ENCODE measurements at regions not wholly inside any gene's neighbourhood (a gene's known extent, or its start where the extent isn't known, plus 50 kb on each side); places are given as distances from the start of the nearest gene placed in this dataset.

GRCh38 chr4:36502350-36502749 lies 220.9 kb downstream of the DTHD1 start:
- H3K4me1 ChIP-seq: no peaks in the 10 kb centered on the region
- TF ChIP-seq POLR2A (IDR thresholded peaks at IDR 0.05) (no peak), POLR2AphosphoS5 (IDR thresholded peaks at IDR 0.05; ENCODE audit: insufficient read depth in 1 of 2, low read depth in 1 of 2) (no peak)

GRCh38 chr4:36508394-36508793 lies 227.0 kb downstream of the DTHD1 start:
- Histone ChIP-seq H3K27ac (no peak overlapping the region), H3K4me1 (no peaks in the 10 kb centered on the region), H3K9me3 (no peaks in the 10 kb centered on the region), H3K27me3 (no peaks in the 10 kb centered on the region), H3K4me3 (no peak overlapping the region), H3K36me3 (no peaks in the 10 kb centered on the region)
- intact Hi-C loops (cut with DNase I): no loop called here
- DNase-seq (ENCODE audit: extremely low spot score in 2 of 2): no peak
- TF ChIP-seq POLR2A (IDR thresholded peaks at IDR 0.05) (no peak), POLR2AphosphoS5 (IDR thresholded peaks at IDR 0.05; ENCODE audit: insufficient read depth in 1 of 2, low read depth in 1 of 2) (no peak), CTCF (IDR thresholded peaks at IDR 0.05) (no peak)

More at GRCh38 chr4:36502350-36502749, 220.9 kb downstream of the DTHD1 start:
- H3K4me3 ChIP-seq: no peak overlapping the region
- no peak overlapping the region for H3K27ac ChIP-seq
- intact Hi-C loops (cut with DNase I): no loop called here
- no peaks in the 10 kb centered on the region for H3K27me3 ChIP-seq
- no peaks in the 10 kb centered on the region for H3K9me3 ChIP-seq
- H3K36me3 ChIP-seq: no peaks in the 10 kb centered on the region
- DNase-seq (ENCODE audit: extremely low spot score in 2 of 2): no peak

- H3K27me3 ChIP-seq: no peaks in the 10 kb centered on the region
- H3K4me1 ChIP-seq: no peaks in the 10 kb centered on the region
- no peak for DNase-seq (ENCODE audit: extremely low spot score in 2 of 2)
- intact Hi-C loops (cut with DNase I): no loop called here
- H3K9me3 ChIP-seq: no peaks in the 10 kb centered on the region
- no peaks in the 10 kb centered on the region for H3K36me3 ChIP-seq
- no peak overlapping the region for H3K27ac ChIP-seq
- no peak overlapping the region for H3K4me3 ChIP-seq
- no peak for TF ChIP-seq CTCF (IDR thresholded peaks at IDR 0.05)
Observed at GRCh38 chr4:36509845-36510244, 228.4 kb downstream of the DTHD1 start.

GRCh38 chr4:36511785-36512184 lies 230.4 kb downstream of the DTHD1 start:
- TF ChIP-seq POLR2AphosphoS5 (IDR thresholded peaks at IDR 0.05; ENCODE audit: insufficient read depth in 1 of 2, low read depth in 1 of 2): no peak
- TF ChIP-seq CTCF (IDR thresholded peaks at IDR 0.05): no peak
- no peak for TF ChIP-seq POLR2A (IDR thresholded peaks at IDR 0.05)
- Histone ChIP-seq H3K27me3 (no peaks in the 10 kb centered on the region), H3K9me3 (no peaks in the 10 kb centered on the region), H3K4me1 (no peaks in the 10 kb centered on the region), H3K36me3 (no peaks in the 10 kb centered on the region), H3K27ac (no peak overlapping the region), H3K4me3 (no peak overlapping the region)
- intact Hi-C loops (cut with DNase I): no loop called here
- DNase-seq (ENCODE audit: extremely low spot score in 2 of 2): no peak

- intact Hi-C loops (cut with DNase I): no loop called here
- no peak for DNase-seq (ENCODE audit: extremely low spot score in 2 of 2)
- Histone ChIP-seq H3K27ac (no peak overlapping the region), H3K4me1 (no peaks in the 10 kb centered on the region), H3K4me3 (no peak overlapping the region), H3K9me3 (no peaks in the 10 kb centered on the region), H3K36me3 (no peaks in the 10 kb centered on the region), H3K27me3 (no peaks in the 10 kb centered on the region)
- TF ChIP-seq CTCF (IDR thresholded peaks at IDR 0.05): no peak
- TF ChIP-seq POLR2AphosphoS5 (IDR thresholded peaks at IDR 0.05; ENCODE audit: insufficient read depth in 1 of 2, low read depth in 1 of 2): no peak
- no peak for TF ChIP-seq POLR2A (IDR thresholded peaks at IDR 0.05)
Observed at GRCh38 chr4:36516522-36517095, 235.2 kb downstream of the DTHD1 start.
